ENCODE measurements at regions not wholly inside any gene's neighbourhood (a gene's known extent, or its start where the extent isn't known, plus 50 kb on each side); places are given as distances from the start of the nearest gene placed in this dataset.
A peak's percentile ranks its signal among the peaks of the same experiment; 100 is the strongest.

GRCh38 chr1:234554218-234554697 is 55.7 kb downstream of the IRF2BP2 start:
- no peak for DNase-seq (ENCODE audit: low read depth)

- peak; percentile 61 for DNase-seq (ENCODE audit: low read depth)
Measured at GRCh38 chr1:234553240-234554188, 56.5 kb downstream of the IRF2BP2 start.

- DNase-seq (ENCODE audit: low read depth) = no peak
Measured at GRCh38 chr1:234551032-234551378, 59.0 kb downstream of the IRF2BP2 start.

- no peak for DNase-seq (ENCODE audit: low read depth)
Measured at GRCh38 chr1:234550341-234551031, 59.5 kb downstream of the IRF2BP2 start.

- DNase-seq (ENCODE audit: low read depth) = no peak
Measured at GRCh38 chr1:234549447-234550021, 60.4 kb downstream of the IRF2BP2 start.

GRCh38 chr1:234546890-234547788 is 62.8 kb downstream of the IRF2BP2 start:
- DNase-seq (ENCODE audit: low read depth) = no peak

- no peak for DNase-seq (ENCODE audit: low read depth)
Measured at GRCh38 chr1:234546387-234546704, 63.6 kb downstream of the IRF2BP2 start.

GRCh38 chr1:234545517-234546386 is 64.2 kb downstream of the IRF2BP2 start:
- DNase-seq (ENCODE audit: low read depth) = no peak

- peak; percentile 85 for DNase-seq (ENCODE audit: low read depth)
Measured at GRCh38 chr1:234544087-234544579, 65.2 kb upstream of the TARBP1 start.

- DNase-seq (ENCODE audit: low read depth) = no peak
Measured at GRCh38 chr1:234543442-234544086, 64.6 kb upstream of the TARBP1 start.

GRCh38 chr1:234542211-234542850 is 63.4 kb upstream of the TARBP1 start:
- DNase-seq (ENCODE audit: low read depth) = no peak

- DNase-seq (ENCODE audit: low read depth) = no peak
Measured at GRCh38 chr1:234541286-234541975, 62.5 kb upstream of the TARBP1 start.

GRCh38 chr1:234540404-234540762 is 61.4 kb upstream of the TARBP1 start:
- DNase-seq (ENCODE audit: low read depth) = no peak

GRCh38 chr1:234539666-234540403 is 60.9 kb upstream of the TARBP1 start:
- no peak for DNase-seq (ENCODE audit: low read depth)

GRCh38 chr1:234538930-234539649 is 60.1 kb upstream of the TARBP1 start:
- DNase-seq (ENCODE audit: low read depth) = no peak

GRCh38 chr1:234538062-234538731 is 59.2 kb upstream of the TARBP1 start:
- no peak for DNase-seq (ENCODE audit: low read depth)

GRCh38 chr1:234537236-234537635 is 58.3 kb upstream of the TARBP1 start:
- DNase-seq (ENCODE audit: low read depth) = no peak

Data from fibroblast of gingiva (primary cell).